ENCODE measurements at regions not wholly inside any gene's neighbourhood (a gene's known extent, or its start where the extent isn't known, plus 50 kb on each side); places are given as distances from the start of the nearest gene placed in this dataset.

DNA sequence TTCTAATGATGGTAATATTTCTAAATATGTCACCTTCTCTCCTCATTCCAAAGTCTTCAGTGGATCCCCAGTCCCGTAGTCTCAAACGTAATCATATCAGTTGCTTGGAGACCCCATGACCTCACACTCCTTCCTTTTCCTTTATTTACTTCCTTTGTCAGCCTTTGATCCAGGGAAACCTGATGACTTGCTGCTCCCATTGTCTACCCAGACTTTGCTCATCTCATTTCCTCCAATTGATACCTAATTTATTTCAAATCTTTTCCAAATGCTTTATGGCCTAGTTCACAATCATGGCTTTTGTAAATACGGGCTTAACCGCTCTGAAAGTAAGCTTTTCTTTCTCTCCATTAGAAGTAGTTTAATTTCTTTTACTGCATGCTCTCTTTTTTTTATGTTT lies 402.4 kb upstream of the CYRIA start:
- TF ChIP-seq, protein P1, sequence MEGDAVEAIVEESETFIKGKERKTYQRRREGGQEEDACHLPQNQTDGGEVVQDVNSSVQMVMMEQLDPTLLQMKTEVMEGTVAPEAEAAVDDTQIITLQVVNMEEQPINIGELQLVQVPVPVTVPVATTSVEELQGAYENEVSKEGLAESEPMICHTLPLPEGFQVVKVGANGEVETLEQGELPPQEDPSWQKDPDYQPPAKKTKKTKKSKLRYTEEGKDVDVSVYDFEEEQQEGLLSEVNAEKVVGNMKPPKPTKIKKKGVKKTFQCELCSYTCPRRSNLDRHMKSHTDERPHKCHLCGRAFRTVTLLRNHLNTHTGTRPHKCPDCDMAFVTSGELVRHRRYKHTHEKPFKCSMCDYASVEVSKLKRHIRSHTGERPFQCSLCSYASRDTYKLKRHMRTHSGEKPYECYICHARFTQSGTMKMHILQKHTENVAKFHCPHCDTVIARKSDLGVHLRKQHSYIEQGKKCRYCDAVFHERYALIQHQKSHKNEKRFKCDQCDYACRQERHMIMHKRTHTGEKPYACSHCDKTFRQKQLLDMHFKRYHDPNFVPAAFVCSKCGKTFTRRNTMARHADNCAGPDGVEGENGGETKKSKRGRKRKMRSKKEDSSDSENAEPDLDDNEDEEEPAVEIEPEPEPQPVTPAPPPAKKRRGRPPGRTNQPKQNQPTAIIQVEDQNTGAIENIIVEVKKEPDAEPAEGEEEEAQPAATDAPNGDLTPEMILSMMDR (IDR thresholded peaks at IDR 0.05; ENCODE audit: insufficient read depth, missing control alignments): no peak
- DNase-seq (ENCODE audit: insufficient read length, low spot score) (no peak), FAIRE-seq (no peak)

DNA sequence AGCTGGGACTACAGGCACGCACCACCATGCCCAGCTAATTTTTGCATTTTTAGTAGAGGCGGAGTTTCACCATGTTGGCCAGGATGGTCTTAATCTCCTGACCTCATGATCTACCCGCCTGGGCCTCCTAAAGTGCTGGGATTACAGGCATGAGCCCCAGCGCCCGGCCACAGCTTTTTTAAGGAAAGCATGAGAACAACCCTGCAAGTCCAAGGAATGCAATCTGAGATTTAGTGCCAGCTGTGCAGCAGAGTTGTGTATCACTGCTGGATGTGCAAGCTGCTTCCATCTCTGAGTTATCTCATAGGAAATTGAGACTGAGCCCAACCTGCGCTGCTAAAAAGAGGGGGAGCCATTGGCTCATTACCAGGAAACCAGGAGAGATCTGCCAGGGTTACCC lies 399.9 kb upstream of the CYRIA start:
- DNase-seq (ENCODE audit: insufficient read length, low spot score) (no peak), FAIRE-seq (no peak)
- TF ChIP-seq, protein P1 (IDR thresholded peaks at IDR 0.05; ENCODE audit: insufficient read depth, missing control alignments): no peak

DNA sequence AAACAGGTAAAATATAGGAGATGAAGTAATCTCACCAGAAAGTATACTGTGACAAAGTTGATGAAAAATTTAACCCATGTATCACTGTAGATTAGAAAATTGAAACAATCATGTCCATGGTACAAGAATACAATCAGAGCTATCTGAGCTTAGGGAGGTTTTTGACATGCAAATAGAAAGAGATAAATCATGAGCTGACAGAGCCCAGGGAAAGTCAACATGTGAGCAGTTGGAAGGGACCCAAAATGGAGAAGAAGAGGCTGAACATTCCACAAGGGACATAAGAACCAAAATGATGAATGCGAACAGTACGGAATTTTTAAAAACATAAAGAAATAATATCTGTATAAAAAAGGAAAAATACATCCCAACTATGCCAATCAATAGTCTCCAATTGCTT lies 395.4 kb upstream of the CYRIA start:
- DNase-seq (ENCODE audit: insufficient read length, low spot score) (no peak), FAIRE-seq (no peak)
- TF ChIP-seq, protein P1 (IDR thresholded peaks at IDR 0.05; ENCODE audit: insufficient read depth, missing control alignments): no peak

DNA sequence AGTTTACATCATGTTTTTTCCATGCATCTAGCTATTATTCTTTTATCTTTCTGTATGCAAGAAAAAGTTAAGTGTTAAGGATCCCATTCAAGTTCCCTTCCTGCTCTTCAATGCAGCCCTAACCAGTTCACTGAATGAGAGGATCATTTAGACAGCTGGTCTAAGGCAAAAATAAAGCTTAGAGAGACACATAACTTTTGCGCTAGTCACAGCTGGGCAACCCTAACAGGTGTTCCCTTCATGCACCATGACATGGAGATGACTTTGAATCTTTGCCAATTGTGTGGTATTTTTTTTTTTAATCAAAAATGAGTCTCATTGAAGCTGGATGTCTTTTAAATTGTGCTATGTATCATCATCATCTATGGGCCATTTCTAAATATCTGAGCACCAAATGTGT lies 393.8 kb upstream of the CYRIA start:
- FAIRE-seq (no peak), DNase-seq (ENCODE audit: insufficient read length, low spot score) (no peak)
- TF ChIP-seq, protein P1 (IDR thresholded peaks at IDR 0.05; ENCODE audit: insufficient read depth, missing control alignments): no peak

DNA sequence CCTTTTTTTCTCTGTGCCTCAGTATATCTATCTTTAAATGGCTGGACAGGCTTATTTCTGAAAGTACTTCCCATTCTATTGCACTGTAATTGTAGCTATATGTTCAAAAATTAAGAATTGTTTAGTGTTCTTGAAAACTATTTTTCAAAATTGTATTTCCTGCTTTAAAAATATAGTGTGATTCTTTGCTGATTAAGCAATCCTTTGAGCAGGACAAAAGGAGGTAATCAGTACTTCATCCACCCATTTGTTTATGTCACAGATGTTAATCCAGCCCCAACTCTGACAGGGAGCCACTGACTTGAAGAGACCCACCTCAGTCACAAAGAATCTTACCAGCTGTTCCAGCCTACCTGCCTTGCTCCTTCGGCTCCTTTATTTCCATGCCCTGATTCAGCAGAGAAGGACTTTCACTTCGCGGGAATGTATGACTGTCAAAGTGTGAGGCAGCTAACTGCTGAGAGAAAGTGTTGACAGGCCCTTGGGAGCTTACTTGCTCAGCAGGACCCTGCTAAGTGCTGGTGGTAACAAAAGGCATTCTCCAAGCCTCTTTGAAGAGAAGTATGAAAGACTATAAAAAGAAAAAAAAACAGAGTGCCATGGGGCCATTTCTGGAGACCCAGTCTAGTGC lies 393.3 kb upstream of the CYRIA start:
- DNase-seq (ENCODE audit: insufficient read length, low spot score): no peak
- TF ChIP-seq, protein P1 (IDR thresholded peaks at IDR 0.05; ENCODE audit: insufficient read depth, missing control alignments): no peak
- FAIRE-seq: no peak

DNA sequence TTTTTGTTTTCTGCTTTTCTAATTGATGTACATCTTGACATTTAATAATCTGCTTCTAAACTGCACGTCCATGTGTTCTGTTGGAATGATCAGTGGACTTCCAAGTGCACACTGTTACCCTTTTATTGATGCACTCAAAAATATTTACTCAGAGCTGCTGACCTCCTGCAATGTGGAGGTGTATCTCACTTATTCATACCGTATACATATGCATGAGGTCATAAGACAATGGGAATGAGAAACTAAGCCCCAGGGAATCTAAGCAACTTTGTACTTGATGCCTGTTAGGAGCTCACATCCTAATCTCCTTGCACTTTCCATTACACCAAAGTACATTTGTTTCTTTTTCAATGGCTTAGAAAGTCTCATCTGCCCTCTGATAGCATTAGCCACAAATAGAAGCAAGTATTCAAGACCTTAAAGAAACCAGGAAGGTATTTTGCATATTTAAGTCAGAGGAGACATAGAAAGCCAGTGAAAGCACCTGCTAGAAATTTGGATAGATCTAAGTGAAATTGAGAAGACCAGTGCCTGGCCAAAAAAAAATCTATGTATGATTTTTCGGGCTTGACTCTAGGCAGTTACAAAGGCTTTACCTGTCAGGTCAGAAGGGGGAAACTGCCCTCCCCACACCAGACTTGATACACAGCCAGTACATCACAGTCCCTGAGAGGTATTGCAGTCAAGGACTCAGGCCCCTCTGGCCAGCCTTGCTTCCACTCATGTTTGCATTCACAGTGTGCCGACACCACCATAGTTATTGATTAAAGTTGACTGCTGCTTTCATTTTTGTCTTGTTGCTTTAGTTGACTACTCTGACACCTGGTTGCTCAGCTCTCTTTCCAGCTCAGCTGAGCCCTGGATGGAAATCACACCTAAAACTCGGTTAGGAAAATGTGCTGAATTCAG lies 391.7 kb upstream of the CYRIA start:
- FAIRE-seq (no peak), DNase-seq (ENCODE audit: insufficient read length, low spot score) (no peak)
- TF ChIP-seq, protein P1 (IDR thresholded peaks at IDR 0.05; ENCODE audit: insufficient read depth, missing control alignments): no peak

DNA sequence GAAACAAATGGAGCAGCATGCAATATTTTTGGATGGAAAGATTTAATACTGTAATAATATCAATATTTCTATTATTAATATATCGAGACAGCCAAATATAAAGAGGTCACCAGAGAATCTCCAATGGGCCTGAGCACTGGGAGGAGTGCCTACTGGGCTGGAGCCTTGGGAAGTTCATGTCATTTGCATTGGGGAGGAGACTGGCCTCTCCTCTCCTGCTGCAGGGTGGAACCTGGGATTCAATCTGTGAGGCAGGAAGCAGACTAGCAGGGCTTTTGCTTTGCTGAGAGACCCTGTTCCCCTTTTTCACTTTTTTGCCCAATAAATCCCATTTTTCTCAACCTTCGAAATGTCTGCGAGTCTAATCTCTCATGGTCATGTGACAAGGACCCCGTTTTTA lies 390.6 kb upstream of the CYRIA start:
- DNase-seq (ENCODE audit: insufficient read length, low spot score) (no peak), FAIRE-seq (no peak)
- TF ChIP-seq, protein P1 (IDR thresholded peaks at IDR 0.05; ENCODE audit: insufficient read depth, missing control alignments): no peak
